H9 (cell line): ENCODE measurements at regions not wholly inside any gene's neighbourhood (a gene's known extent, or its start where the extent isn't known, plus 50 kb on each side); places are given as distances from the start of the nearest gene placed in this dataset.

Experiments used
- DNase-seq: peaks from one replicate; pipeline ENCODE4 v3.0.0-alpha.2; 2017
- H2AFZ ChIP-seq: one replicate; pipeline ENCODE4 v1.6.1; 2013; ENCODE audit warnings: mild to moderate bottlenecking, low read length, control low read depth, moderate library complexity
- H2AK5ac ChIP-seq: 2 replicates; pipeline ENCODE4 v1.6.1; 2013; ENCODE audit warnings: low read length, control low read depth, mixed read lengths; ENCODE audit not compliant: insufficient read length
- H2BK120ac ChIP-seq: one replicate; pipeline ENCODE4 v1.6.1; 2013; ENCODE audit warnings: low read depth, mild to moderate bottlenecking, low read length, control low read depth, inconsistent platforms; ENCODE audit not compliant: poor library complexity, severe bottlenecking
- H2BK12ac ChIP-seq: 2 replicates; pipeline ENCODE4 v1.6.1; 2013; ENCODE audit warnings: low read length, control low read depth, mixed read lengths, low read depth; ENCODE audit not compliant: insufficient read length
- H2BK15ac ChIP-seq: 2 replicates; pipeline ENCODE4 v1.6.1; 2013; ENCODE audit warnings: low read depth, low read length, control low read depth
- H2BK20ac ChIP-seq: one replicate; pipeline ENCODE4 v1.6.1; 2013; ENCODE audit warnings: low read depth, mild to moderate bottlenecking, low read length, control low read depth, inconsistent platforms; ENCODE audit not compliant: poor library complexity, severe bottlenecking
- H2BK5ac ChIP-seq: 2 replicates; pipeline ENCODE4 v1.6.1; 2013; ENCODE audit warnings: low read length, control low read depth, mixed read lengths; ENCODE audit not compliant: insufficient read length
- H3K14ac ChIP-seq: 2 replicates; pipeline ENCODE4 v1.6.1; 2013; ENCODE audit warnings: low read length, control low read depth; ENCODE audit not compliant: insufficient read depth
- H3K18ac ChIP-seq: 2 replicates; pipeline ENCODE4 v1.6.1; 2013; ENCODE audit warnings: low read depth, mild to moderate bottlenecking, mixed read lengths, low read length, control low read depth; ENCODE audit not compliant: insufficient read length
- H3K23ac ChIP-seq: 2 replicates; pipeline ENCODE4 v1.6.1; 2013; ENCODE audit warnings: low read length, control low read depth, mixed read lengths, low read depth; ENCODE audit not compliant: insufficient read length
- H3K23me2 ChIP-seq: 2 replicates; pipeline ENCODE4 v1.6.1; 2013; ENCODE audit warnings: low read depth, mild to moderate bottlenecking, mixed read lengths, low read length, control low read depth; ENCODE audit not compliant: insufficient read length, poor library complexity, severe bottlenecking
- H3K27ac ChIP-seq: 2 replicates; pipeline ENCODE4 v1.5.1; 2013; ENCODE audit warnings: low read length, control low read depth, mixed read lengths, low read depth; ENCODE audit not compliant: insufficient read length
- H3K27me3 ChIP-seq: 2 replicates; pipeline ENCODE4 v1.6.1; 2013; ENCODE audit warnings: low read length, control low read depth, inconsistent platforms; ENCODE audit not compliant: insufficient read depth
- H3K4ac ChIP-seq: 2 replicates; pipeline ENCODE4 v1.6.1; 2013; ENCODE audit warnings: low read depth, mild to moderate bottlenecking, control low read depth, inconsistent platforms, low read length, moderate library complexity
- H3K4me1 ChIP-seq: 2 replicates; pipeline ENCODE4 v1.6.1; 2013; ENCODE audit warnings: low read length, control low read depth, inconsistent platforms; ENCODE audit not compliant: insufficient read depth
- H3K4me2 ChIP-seq: 2 replicates; pipeline ENCODE4 v1.6.1; 2013; ENCODE audit warnings: low read length, control low read depth, mixed read lengths; ENCODE audit not compliant: insufficient read length, insufficient read depth
- H3K56ac ChIP-seq: 2 replicates; pipeline ENCODE4 v1.6.1; 2013; ENCODE audit warnings: low read depth, mild to moderate bottlenecking, mixed read lengths, low read length, control low read depth; ENCODE audit not compliant: insufficient read length
- H3K79me1 ChIP-seq: 2 replicates; pipeline ENCODE4 v1.6.1; 2013; ENCODE audit warnings: low read depth, mild to moderate bottlenecking, moderate library complexity, low read length, control low read depth, inconsistent platforms; ENCODE audit not compliant: insufficient read depth, poor library complexity, severe bottlenecking
- H3K79me2 ChIP-seq: 2 replicates; pipeline ENCODE4 v1.6.1; 2013; ENCODE audit warnings: low read length, control low read depth, inconsistent platforms; ENCODE audit not compliant: insufficient read depth
- H3K9ac ChIP-seq: 2 replicates; pipeline ENCODE4 v1.6.1; 2013; ENCODE audit warnings: low read length, control low read depth, mixed read lengths; ENCODE audit not compliant: insufficient read length; ENCODE audit errors: extremely low read depth
- H3K9me3 ChIP-seq: one replicate; pipeline ENCODE4 v1.6.1; 2013; ENCODE audit warnings: low read depth, low read length, inconsistent platforms; ENCODE audit not compliant: control insufficient read depth
- H3T11ph ChIP-seq: one replicate; pipeline ENCODE4 v1.6.1; 2013; ENCODE audit warnings: mild to moderate bottlenecking, low read length, control low read depth, inconsistent platforms
- H4K20me1 ChIP-seq: one replicate; pipeline ENCODE4 v1.6.1; 2013; ENCODE audit not compliant: control insufficient read depth, insufficient read length, insufficient read depth
- H4K5ac ChIP-seq: 2 replicates; pipeline ENCODE4 v1.6.1; 2013; ENCODE audit warnings: low read depth, mild to moderate bottlenecking, mixed read lengths, low read length, control low read depth; ENCODE audit not compliant: insufficient read length
- H4K8ac ChIP-seq: replicated peaks from 2 replicates; pipeline ENCODE4 v1.6.1; 2013; ENCODE audit warnings: low read length, control low read depth, mixed read lengths, low read depth; ENCODE audit not compliant: insufficient read length
- H4K91ac ChIP-seq: 2 replicates; pipeline ENCODE4 v1.6.1; 2013; ENCODE audit warnings: low read depth, mild to moderate bottlenecking, moderate library complexity, mixed read lengths, low read length, control low read depth; ENCODE audit not compliant: insufficient read length
- H3K27ac Mint-ChIP-seq, 3 experiments: 2 replicates in 2 of 3; 3 replicates in 1 of 3; pipeline ENCODE4 v1.8.0; 2020 to 2021; ENCODE audit warnings: mixed read lengths in 3 of 3, mild to moderate bottlenecking in 1 of 3, moderate library complexity in 1 of 3
- H3K27me3 Mint-ChIP-seq: 2 replicates; pipeline ENCODE4 v1.8.0; 2021; ENCODE audit warnings: low read depth, mild to moderate bottlenecking, moderate library complexity, mixed read lengths
- H3K36me3 Mint-ChIP-seq, 3 experiments: 2 replicates in 2 of 3; 3 replicates in 1 of 3; pipeline ENCODE4 v1.8.0; 2020 to 2021; ENCODE audit warnings: low read depth in 3 of 3, mixed read lengths in 3 of 3; ENCODE audit not compliant: insufficient read depth in 1 of 3
- H3K4me1 Mint-ChIP-seq, 2 experiments: 2 replicates each; pipeline ENCODE4 v1.8.0; 2020; ENCODE audit warnings: mixed read lengths in 2 of 2
- H3K4me3 Mint-ChIP-seq, 2 experiments: 2 replicates in 1 of 2; 3 replicates in 1 of 2; pipeline ENCODE4 v1.8.0; 2020 to 2021; ENCODE audit warnings: mild to moderate bottlenecking in 2 of 2, mixed read lengths in 2 of 2, moderate library complexity in 1 of 2
- H3K9me3 Mint-ChIP-seq, 2 experiments: 2 replicates in 1 of 2; 3 replicates in 1 of 2; pipeline ENCODE4 v1.8.0; 2020; ENCODE audit warnings: mild to moderate bottlenecking in 2 of 2, mixed read lengths in 2 of 2, moderate library complexity in 1 of 2
- TF ChIP-seq, protein P1 (sequence below): fragments of 200-600 bp; sonication (generic); conservative IDR thresholded peaks from 3 replicates; pipeline ENCODE4 v1.8.0; 2021; ENCODE audit warnings: antibody characterized with exemption, mild to moderate bottlenecking

DNA sequence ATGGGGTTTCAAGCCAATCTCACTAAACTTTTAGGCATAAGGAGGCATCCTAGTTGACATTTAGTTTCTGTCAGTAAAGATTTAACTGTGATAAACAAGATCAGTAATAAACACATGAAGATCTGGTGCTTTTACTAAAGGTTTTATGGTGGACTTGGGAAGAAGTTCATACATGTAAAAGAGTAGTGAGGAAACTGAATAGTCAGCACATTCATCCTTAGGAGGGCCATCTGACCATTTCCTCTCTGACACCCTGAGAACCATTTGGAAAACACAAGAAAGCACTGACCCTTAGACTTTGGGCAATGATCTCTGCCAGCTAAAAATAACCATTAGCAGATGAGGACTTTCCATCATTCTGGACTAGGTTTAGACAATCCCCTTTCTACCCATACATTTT lies 1040.9 kb downstream of the AGBL1 start:
- H3K56ac ChIP-seq, result no peak overlapping the region
- H2BK15ac ChIP-seq, result no peak overlapping the region
- Mint-ChIP-seq H3K27me3 (no peaks in the 10 kb centered on the region), H3K4me1 (no peaks in the 10 kb centered on the region), H3K4me3 (no peak overlapping the region), H3K27ac (no peak overlapping the region), H3K9me3 (no peaks in the 10 kb centered on the region), H3K36me3 (no peaks in the 10 kb centered on the region)
- no peak overlapping the region for H4K8ac ChIP-seq
- H3K14ac ChIP-seq, result no peak overlapping the region
- H2AK5ac ChIP-seq, result no peak overlapping the region
- no peaks in the 10 kb centered on the region for H3K23me2 ChIP-seq
- H2BK120ac ChIP-seq, result no peak overlapping the region
- no peak overlapping the region for H3K18ac ChIP-seq
- no peak overlapping the region for H4K5ac ChIP-seq
- no peak overlapping the region for H3K4ac ChIP-seq
- H4K20me1 ChIP-seq, result no peaks in the 10 kb centered on the region
- H3K79me2 ChIP-seq, result no peaks in the 10 kb centered on the region
- H2AFZ ChIP-seq, result no peak overlapping the region
- no peak overlapping the region for H2BK20ac ChIP-seq
- H3K9me3 ChIP-seq, result no peaks in the 10 kb centered on the region
- H4K91ac ChIP-seq, result no peak overlapping the region
- H3K4me1 ChIP-seq, result no peaks in the 10 kb centered on the region
- H3K27me3 ChIP-seq, result no peaks in the 10 kb centered on the region
- H3K9ac ChIP-seq, result no peak overlapping the region
- H3K23ac ChIP-seq, result no peak overlapping the region
- H3K4me2 ChIP-seq, result no peak overlapping the region
- H3K27ac ChIP-seq, result no peak overlapping the region
- H2BK5ac ChIP-seq, result no peak overlapping the region
- H3K79me1 ChIP-seq, result no peaks in the 10 kb centered on the region
- no peak for DNase-seq
- H3T11ph ChIP-seq, result no peak overlapping the region
- no peak overlapping the region for H2BK12ac ChIP-seq
- TF ChIP-seq, protein P1, sequence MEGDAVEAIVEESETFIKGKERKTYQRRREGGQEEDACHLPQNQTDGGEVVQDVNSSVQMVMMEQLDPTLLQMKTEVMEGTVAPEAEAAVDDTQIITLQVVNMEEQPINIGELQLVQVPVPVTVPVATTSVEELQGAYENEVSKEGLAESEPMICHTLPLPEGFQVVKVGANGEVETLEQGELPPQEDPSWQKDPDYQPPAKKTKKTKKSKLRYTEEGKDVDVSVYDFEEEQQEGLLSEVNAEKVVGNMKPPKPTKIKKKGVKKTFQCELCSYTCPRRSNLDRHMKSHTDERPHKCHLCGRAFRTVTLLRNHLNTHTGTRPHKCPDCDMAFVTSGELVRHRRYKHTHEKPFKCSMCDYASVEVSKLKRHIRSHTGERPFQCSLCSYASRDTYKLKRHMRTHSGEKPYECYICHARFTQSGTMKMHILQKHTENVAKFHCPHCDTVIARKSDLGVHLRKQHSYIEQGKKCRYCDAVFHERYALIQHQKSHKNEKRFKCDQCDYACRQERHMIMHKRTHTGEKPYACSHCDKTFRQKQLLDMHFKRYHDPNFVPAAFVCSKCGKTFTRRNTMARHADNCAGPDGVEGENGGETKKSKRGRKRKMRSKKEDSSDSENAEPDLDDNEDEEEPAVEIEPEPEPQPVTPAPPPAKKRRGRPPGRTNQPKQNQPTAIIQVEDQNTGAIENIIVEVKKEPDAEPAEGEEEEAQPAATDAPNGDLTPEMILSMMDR, result no peak
